Colonic mucosa (tissue), 4 donors: ENCODE measurements at regions not wholly inside any gene's neighbourhood (a gene's known extent, or its start where the extent isn't known, plus 50 kb on each side); places are given as distances from the start of the nearest gene placed in this dataset.

Source experiments
- DNase-seq: peaks from one replicate; pipeline ENCODE4 v3.0.0-alpha.2; 2020
- H3K27ac ChIP-seq: fragments of 200-600 bp; one replicate; pipeline ENCODE4 v1.8.0; 2021
- H3K27me3 ChIP-seq: fragments of 200-600 bp; one replicate; pipeline ENCODE4 v1.8.0; 2021
- H3K36me3 ChIP-seq: fragments of 200-600 bp; one replicate; pipeline ENCODE4 v1.8.0; 2021
- H3K4me1 ChIP-seq: fragments of 200-600 bp; one replicate; pipeline ENCODE4 v1.8.0; 2021; ENCODE audit warnings: mild to moderate bottlenecking
- H3K4me3 ChIP-seq: fragments of 200-600 bp; one replicate; pipeline ENCODE4 v1.8.0; 2021
- H3K9ac ChIP-seq, 2 donors: one replicate each; pipeline ENCODE4 v1.7.0; 2013; ENCODE audit warnings: control low read depth in 2 of 2, low read depth in 2 of 2, low read length in 2 of 2
- H3K9me3 ChIP-seq: fragments of 200-600 bp; one replicate; pipeline ENCODE4 v1.8.0; 2021
- intact Hi-C: fragments of 100-400 bp; cut with DNase I; formaldehyde crosslinking; loops from one replicate; pipeline ENCODE4 v1.14.1; 2022
- TF ChIP-seq, protein P1 (sequence below): fragments of 200-600 bp; IDR thresholded peaks from one replicate; pipeline ENCODE4 v1.8.0; 2022; ENCODE audit warnings: antibody characterized with exemption, mild to moderate bottlenecking
- donor health status: healthy.
- donor health status: DM: no; HTN: no; CAD: no.
- donor health status: DM: no; HTN: no; CAD: no.

DNA sequence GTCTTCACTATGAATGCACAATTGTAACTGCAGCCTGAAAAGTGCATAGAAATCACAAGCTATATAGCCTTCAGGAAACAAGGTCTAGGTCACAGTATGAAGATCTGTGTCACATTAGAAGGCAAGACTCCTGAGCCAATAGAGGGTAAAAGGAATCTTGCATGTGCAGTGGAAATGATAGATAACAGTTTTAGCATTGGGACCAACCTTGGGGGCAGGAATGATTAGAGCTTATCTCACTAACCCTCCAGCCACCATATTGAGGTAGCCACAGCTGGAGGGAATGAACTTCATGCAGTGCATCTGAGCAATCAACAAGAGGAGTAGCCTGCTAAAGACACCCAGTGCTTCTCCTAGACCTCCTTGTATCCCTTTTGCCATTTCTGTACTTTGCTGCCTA, 390.1 kb downstream of the LTN1 start:
- Histone ChIP-seq H3K4me3 (no peak overlapping the region), H3K27me3 (no peaks in the 10 kb centered on the region), H3K36me3 (no peaks in the 10 kb centered on the region), H3K27ac (no peak overlapping the region), H3K9ac (no peak overlapping the region), H3K4me1 (no peaks in the 10 kb centered on the region), H3K9me3 (no peaks in the 10 kb centered on the region)
- TF ChIP-seq, protein P1, sequence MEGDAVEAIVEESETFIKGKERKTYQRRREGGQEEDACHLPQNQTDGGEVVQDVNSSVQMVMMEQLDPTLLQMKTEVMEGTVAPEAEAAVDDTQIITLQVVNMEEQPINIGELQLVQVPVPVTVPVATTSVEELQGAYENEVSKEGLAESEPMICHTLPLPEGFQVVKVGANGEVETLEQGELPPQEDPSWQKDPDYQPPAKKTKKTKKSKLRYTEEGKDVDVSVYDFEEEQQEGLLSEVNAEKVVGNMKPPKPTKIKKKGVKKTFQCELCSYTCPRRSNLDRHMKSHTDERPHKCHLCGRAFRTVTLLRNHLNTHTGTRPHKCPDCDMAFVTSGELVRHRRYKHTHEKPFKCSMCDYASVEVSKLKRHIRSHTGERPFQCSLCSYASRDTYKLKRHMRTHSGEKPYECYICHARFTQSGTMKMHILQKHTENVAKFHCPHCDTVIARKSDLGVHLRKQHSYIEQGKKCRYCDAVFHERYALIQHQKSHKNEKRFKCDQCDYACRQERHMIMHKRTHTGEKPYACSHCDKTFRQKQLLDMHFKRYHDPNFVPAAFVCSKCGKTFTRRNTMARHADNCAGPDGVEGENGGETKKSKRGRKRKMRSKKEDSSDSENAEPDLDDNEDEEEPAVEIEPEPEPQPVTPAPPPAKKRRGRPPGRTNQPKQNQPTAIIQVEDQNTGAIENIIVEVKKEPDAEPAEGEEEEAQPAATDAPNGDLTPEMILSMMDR = no peak
- no peak for DNase-seq
- intact Hi-C loops = no loop called here

DNA sequence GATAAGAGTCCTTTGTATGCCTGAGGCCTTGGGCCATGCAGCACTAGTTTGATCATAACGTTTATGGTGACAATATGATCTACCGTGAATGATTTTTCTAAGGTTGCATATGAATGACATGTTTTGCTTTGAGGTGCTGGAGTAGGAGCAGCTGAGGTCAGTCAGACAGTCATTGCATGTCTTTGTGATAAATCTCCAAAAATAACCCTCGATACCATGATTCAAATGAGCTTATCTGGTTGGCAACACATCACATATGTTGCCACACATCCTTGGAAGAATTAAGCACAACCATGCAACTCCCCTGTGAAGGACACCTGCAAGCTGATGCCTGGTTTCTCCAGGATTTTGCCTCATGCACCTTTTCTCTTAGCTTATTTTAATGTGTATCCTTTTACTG, 394.5 kb downstream of the LTN1 start:
- no peak for DNase-seq
- Histone ChIP-seq H3K27ac (no peak overlapping the region), H3K4me1 (no peaks in the 10 kb centered on the region), H3K9me3 (no peaks in the 10 kb centered on the region), H3K27me3 (no peaks in the 10 kb centered on the region), H3K4me3 (no peak overlapping the region), H3K9ac (no peak overlapping the region), H3K36me3 (no peaks in the 10 kb centered on the region)
- TF ChIP-seq, protein P1 = no peak
- intact Hi-C loops = no loop called here

DNA sequence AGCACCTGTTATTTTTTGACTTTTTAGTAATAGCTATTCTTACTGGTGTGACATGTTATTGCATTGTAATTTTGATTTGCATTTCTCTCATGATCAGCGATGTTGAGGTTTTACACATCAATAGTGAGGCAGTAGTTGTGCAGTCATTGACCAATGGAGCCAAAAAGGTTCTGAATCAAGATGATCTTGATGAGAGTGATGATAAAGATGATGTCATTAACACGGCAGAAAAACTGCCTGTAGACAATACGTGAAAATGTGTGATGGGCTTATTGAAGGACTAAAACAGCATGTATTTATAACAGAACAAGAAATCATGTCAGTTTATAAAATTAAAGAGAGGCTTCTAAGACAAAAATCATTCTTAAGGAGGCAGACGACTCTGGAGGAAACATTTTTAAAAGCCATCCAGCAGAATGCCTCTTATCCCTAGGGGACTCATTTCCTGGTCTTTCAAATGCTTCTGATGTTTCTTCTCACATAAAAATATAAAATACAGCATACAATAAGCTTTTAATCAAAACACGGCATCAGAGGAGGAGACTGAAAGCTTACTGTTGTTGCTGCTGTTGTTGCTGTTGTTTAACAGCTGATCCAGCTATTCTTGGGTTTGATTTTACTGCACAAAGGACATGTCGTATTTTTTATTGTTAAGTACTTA, 400.3 kb downstream of the LTN1 start:
- no peak overlapping the region for H3K4me3 ChIP-seq
- DNase-seq = no peak
- no peaks in the 10 kb centered on the region for H3K27me3 ChIP-seq
- TF ChIP-seq, protein P1 = no peak
- no peaks in the 10 kb centered on the region for H3K9me3 ChIP-seq
- H3K4me1 ChIP-seq = no peaks in the 10 kb centered on the region
- no peak overlapping the region for H3K9ac ChIP-seq
- H3K36me3 ChIP-seq = no peaks in the 10 kb centered on the region
- intact Hi-C loops = no loop called here
- H3K27ac ChIP-seq = no peak overlapping the region

DNA sequence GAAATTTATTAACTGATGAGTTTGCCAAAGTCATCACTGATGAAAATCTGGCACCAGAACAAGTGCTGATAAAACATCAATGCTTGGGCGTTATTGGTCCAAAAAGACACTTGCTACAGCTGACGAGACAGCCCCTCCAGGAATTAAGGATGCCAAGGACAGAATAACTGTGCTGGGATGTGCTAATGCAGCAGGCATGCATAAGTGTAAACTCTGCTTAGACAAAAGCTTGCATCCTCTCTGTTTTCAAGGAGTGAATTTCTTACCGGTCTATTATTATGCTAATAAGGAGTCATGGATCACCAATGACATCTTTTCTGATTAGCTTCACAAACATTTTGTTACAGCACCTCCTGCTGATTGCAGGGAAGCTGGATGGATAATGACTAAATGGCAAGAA, 402.0 kb downstream of the LTN1 start:
- no peak overlapping the region for H3K27ac ChIP-seq
- intact Hi-C loops = no loop called here
- H3K9me3 ChIP-seq = no peaks in the 10 kb centered on the region
- no peak for DNase-seq
- no peak overlapping the region for H3K9ac ChIP-seq
- TF ChIP-seq, protein P1 = no peak
- H3K4me1 ChIP-seq = no peaks in the 10 kb centered on the region
- H3K27me3 ChIP-seq = no peaks in the 10 kb centered on the region
- no peaks in the 10 kb centered on the region for H3K36me3 ChIP-seq
- no peak overlapping the region for H3K4me3 ChIP-seq

DNA sequence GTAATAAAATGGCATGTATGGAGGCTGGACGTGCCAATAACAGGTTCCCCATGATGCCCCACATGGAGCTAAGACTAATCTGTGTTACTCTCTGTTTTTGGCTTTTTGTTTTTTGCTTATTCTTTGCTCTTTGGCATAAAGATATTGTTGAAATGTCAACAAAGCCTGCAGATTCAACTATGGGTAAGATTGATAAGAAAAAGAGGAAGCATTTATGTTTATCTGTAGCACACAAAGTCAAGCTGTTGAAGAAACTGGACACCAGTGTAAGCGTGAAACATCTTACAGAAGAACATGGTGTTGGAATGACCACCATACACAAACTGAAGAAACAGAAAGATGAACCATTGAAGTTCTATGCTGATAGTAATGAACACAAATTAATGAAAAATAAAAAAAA, 402.7 kb downstream of the LTN1 start:
- H3K9ac ChIP-seq = no peak overlapping the region
- no peaks in the 10 kb centered on the region for H3K9me3 ChIP-seq
- no peak for DNase-seq
- intact Hi-C loops = no loop called here
- no peaks in the 10 kb centered on the region for H3K4me1 ChIP-seq
- TF ChIP-seq, protein P1 = no peak
- no peaks in the 10 kb centered on the region for H3K36me3 ChIP-seq
- H3K27ac ChIP-seq = no peak overlapping the region
- no peaks in the 10 kb centered on the region for H3K27me3 ChIP-seq
- no peak overlapping the region for H3K4me3 ChIP-seq
